SK-N-SH (cell line): ENCODE measurements at regions not wholly inside any gene's neighbourhood (a gene's known extent, or its start where the extent isn't known, plus 50 kb on each side); places are given as distances from the start of the nearest gene placed in this dataset.

Experiments
- CTCF ChIA-PET: fragments of 300-600, 350-600 bp; formaldehyde crosslinking; extraction: SDS; loops from one replicate; lab custom pipeline; 2021; lab: Yijun Ruan, JAX
- POLR2A ChIA-PET: fragments of 350-600 bp; sonication (Branson Sonifier 250); formaldehyde crosslinking; extraction: SDS; loops from one replicate; lab custom pipeline; 2020; ENCODE audit warnings: antibody characterized with exemption, inconsistent platforms; lab: Yijun Ruan, JAX
- DNase-seq: peaks from one replicate; pipeline ENCODE4 v3.0.0; 2012
- H2AFZ ChIP-seq: fragments of 200-600 bp; sonication (generic); 2 replicates; pipeline ENCODE4 v1.8.1; 2016; ENCODE audit warnings: antibody characterized with exemption, mild to moderate bottlenecking, low read depth
- H3F3A ChIP-seq: fragments of 200-600 bp; sonication (generic); replicated peaks from 2 replicates; pipeline ENCODE3; 2016; ENCODE audit warnings: antibody characterized with exemption, mild to moderate bottlenecking; ENCODE audit not compliant: insufficient read depth
- H3K27ac ChIP-seq, 2 experiments: fragments of 200-500 bp in 1 of 2; fragments of 200-600 bp in 1 of 2; sonication (Bioruptor generic) in 1 of 2; sonication (generic), shearing (Covaris generic) in 1 of 2; 2 replicates each; pipeline versions ENCODE4 v1.5.1 to v1.6.1; 2014 to 2016; ENCODE audit warnings: low read depth in 2 of 2, inconsistent platforms in 1 of 2, low read length in 1 of 2, mild to moderate bottlenecking in 1 of 2, mixed read lengths in 1 of 2
- H3K27me3 ChIP-seq: fragments of 200-600 bp; sonication (generic), shearing (Covaris generic); 2 replicates; pipeline ENCODE4 v1.6.1; 2016; ENCODE audit warnings: mixed run types; ENCODE audit not compliant: insufficient read depth
- H3K36me3 ChIP-seq, 2 experiments: fragments of 200-500 bp in 1 of 2; fragments of 200-600 bp in 1 of 2; sonication (Bioruptor generic) in 1 of 2; sonication (generic) in 1 of 2; replicated peaks in 1 of 2; 2 replicates each; pipeline versions ENCODE3 to v1.5.1; 2014 to 2016; ENCODE audit warnings: low read length in 1 of 2, mild to moderate bottlenecking in 1 of 2; ENCODE audit not compliant: insufficient read depth in 2 of 2, control insufficient read depth in 1 of 2
- H3K4me1 ChIP-seq, 2 experiments: fragments of 200-500 bp in 1 of 2; fragments of 200-600 bp in 1 of 2; sonication (Bioruptor generic) in 1 of 2; sonication (generic), shearing (Covaris generic) in 1 of 2; 2 replicates each; pipeline versions ENCODE4 v1.5.1 to v1.6.1; 2014 to 2016; ENCODE audit warnings: low read depth in 1 of 2, low read length in 1 of 2, mixed run types in 1 of 2; ENCODE audit not compliant: insufficient read depth in 2 of 2, control insufficient read depth in 1 of 2
- H3K4me2 ChIP-seq: fragments of 200-600 bp; sonication (generic), shearing (Covaris generic); 2 replicates; pipeline ENCODE4 v1.6.1; 2017; ENCODE audit warnings: mixed run types
- H3K4me3 ChIP-seq, 2 experiments: fragments of 200-500 bp in 1 of 2; fragments of 200-600 bp in 1 of 2; sonication (Bioruptor generic) in 1 of 2; sonication (generic), shearing (Covaris generic) in 1 of 2; 2 replicates each; pipeline versions ENCODE4 v1.5.1 to v1.8.1; 2014 to 2016; ENCODE audit warnings: low read depth in 2 of 2, inconsistent platforms in 1 of 2, low read length in 1 of 2, mild to moderate bottlenecking in 1 of 2, mixed read lengths in 1 of 2, moderate library complexity in 1 of 2
- H3K79me2 ChIP-seq: fragments of 200-600 bp; sonication (generic); 2 replicates; pipeline ENCODE4 v1.8.1; 2017; ENCODE audit warnings: mild to moderate bottlenecking; ENCODE audit not compliant: insufficient read depth
- H3K9ac ChIP-seq: fragments of 200-600 bp; sonication (generic); 2 replicates; pipeline ENCODE4 v1.6.1; 2017; ENCODE audit warnings: mixed run types
- H3K9me2 ChIP-seq: fragments of 200-600 bp; sonication (generic); 2 replicates; pipeline ENCODE4 v1.6.1; 2017; ENCODE audit warnings: mixed run types
- H3K9me3 ChIP-seq: fragments of 200-600 bp; sonication (generic); 2 replicates; pipeline ENCODE4 v1.6.1; 2017; ENCODE audit warnings: mixed run types, mild to moderate bottlenecking, moderate library complexity
- H4K20me1 ChIP-seq: fragments of 200-600 bp; sonication (generic); 2 replicates; pipeline ENCODE4 v1.6.1; 2017; ENCODE audit warnings: mild to moderate bottlenecking, mixed run types; ENCODE audit not compliant: insufficient read depth
- CTCF ChIP-seq: fragments of 200-600 bp; sonication (generic); IDR thresholded peaks from 2 replicates; pipeline ENCODE4 v1.6.1; 2017; ENCODE audit warnings: antibody characterized with exemption, mild to moderate bottlenecking, moderate library complexity
- ELF1 ChIP-seq: IDR thresholded peaks from 2 replicates; pipeline ENCODE4 v1.4.0; 2012
- EP300 ChIP-seq, 2 experiments: IDR thresholded peaks; 2 replicates each; pipeline versions ENCODE4 v1.4.0 to v1.6.1; 2012; ENCODE audit warnings: borderline replicate concordance in 1 of 2, low read depth in 1 of 2, low read length in 1 of 2
- FOXJ3 ChIP-seq: sonication (generic); formaldehyde crosslinking; IDR thresholded peaks from 2 replicates; pipeline ENCODE4 v1.5.1; 2020; ENCODE audit warnings: mild to moderate bottlenecking, missing genetic modification reagents
- IRF3 ChIP-seq: fragments of 150-350 bp; IDR thresholded peaks from 2 replicates; pipeline ENCODE4 v1.6.1; 2016; ENCODE audit warnings: mild to moderate bottlenecking, low read depth, low read length
- MXI1 ChIP-seq: IDR thresholded peaks from 2 replicates; pipeline ENCODE4 v1.6.1; 2012; ENCODE audit warnings: mild to moderate bottlenecking, low read depth, low read length, improper control_type of control experiment
- NRF1 ChIP-seq: IDR thresholded peaks from 2 replicates; pipeline ENCODE4 v1.6.1; 2012; ENCODE audit warnings: low read depth, mild to moderate bottlenecking, low read length
- POLR2AphosphoS5 ChIP-seq: IDR thresholded peaks from 2 replicates; pipeline ENCODE4 v1.6.1; 2012; ENCODE audit warnings: low read depth, low read length
- RCOR1 ChIP-seq: fragments of 150-350 bp; IDR thresholded peaks from 2 replicates; pipeline ENCODE4 v1.6.1; 2017; ENCODE audit warnings: antibody characterized with exemption, low read length
- REST ChIP-seq: IDR thresholded peaks from 2 replicates; pipeline ENCODE4 v1.6.1; 2012; ENCODE audit warnings: mild to moderate bottlenecking, low read depth, low read length, moderate library complexity
- TEAD4 ChIP-seq: IDR thresholded peaks from 2 replicates; pipeline ENCODE4 v1.4.0; 2012; ENCODE audit warnings: mild to moderate bottlenecking, borderline replicate concordance; ENCODE audit not compliant: insufficient read depth
- USF1 ChIP-seq: IDR thresholded peaks from 2 replicates; pipeline ENCODE4 v1.4.0; 2012; ENCODE audit warnings: low read depth, borderline replicate concordance
- WGBS: methylation state at CpG from one replicate; pipeline ENCODE4 v1.1.6; 2017; ENCODE audit warnings: low lambda C conversion rate; 5-methylcytosine and 5-hydroxymethylcytosine counted together
- TF ChIP-seq, protein P1 (sequence below): IDR thresholded peaks from 2 replicates; pipeline ENCODE4 v1.4.0; 2012; ENCODE audit warnings: low read depth

- TF ChIP-seq USF1 (no peak), ELF1 (no peak), MXI1 (no peak), RCOR1 (no peak), FOXJ3 (CRISPR knock-in tag) (no peak), EP300 (IDR thresholded peaks at IDR 0.05; ENCODE audit: borderline replicate concordance in 1 of 2, low read depth in 1 of 2, low read length in 1 of 2) (no peak), POLR2AphosphoS5 (no peak), IRF3 (no peak)
- TF ChIP-seq, protein P1, sequence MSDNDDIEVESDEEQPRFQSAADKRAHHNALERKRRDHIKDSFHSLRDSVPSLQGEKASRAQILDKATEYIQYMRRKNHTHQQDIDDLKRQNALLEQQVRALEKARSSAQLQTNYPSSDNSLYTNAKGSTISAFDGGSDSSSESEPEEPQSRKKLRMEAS = no peak
Measured at GRCh38 chr17:5872831-5873230, 197.3 kb upstream of the WSCD1 start (continued).

DNA sequence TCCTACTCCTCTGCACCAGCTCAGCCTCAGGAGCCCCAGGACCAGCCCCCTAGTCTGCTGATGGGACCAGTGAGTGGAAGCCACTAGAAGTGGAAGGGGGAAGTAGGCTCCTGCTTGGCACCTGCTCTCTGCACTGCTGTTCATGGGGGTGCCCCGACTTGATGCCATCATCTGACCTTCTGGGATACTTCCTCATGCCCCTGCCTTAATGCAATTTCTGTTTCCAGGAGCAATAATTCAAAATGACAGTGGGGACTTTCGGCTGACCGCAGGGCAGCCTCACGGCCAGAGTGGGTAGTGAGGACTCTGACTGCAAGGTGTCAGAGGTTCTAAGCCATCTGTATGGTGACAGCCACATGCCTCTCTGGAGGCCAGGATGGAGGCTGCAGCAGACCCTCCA lies 196.4 kb upstream of the WSCD1 start:
- CTCF ChIA-PET = no interaction called here
- H2AFZ ChIP-seq = no peak overlapping the region
- no peak overlapping the region for H3K4me3 ChIP-seq
- H3K79me2 ChIP-seq = no peaks in the 10 kb centered on the region
- H3K4me1 ChIP-seq = no peaks in the 10 kb centered on the region
- H3K9ac ChIP-seq = no peak overlapping the region
- H3K27ac ChIP-seq = no peak overlapping the region
- H3K4me2 ChIP-seq = no peak overlapping the region
- no peak for TF ChIP-seq CTCF
- no peak for TF ChIP-seq ELF1
- TF ChIP-seq TEAD4 = no peak
- no peak for TF ChIP-seq NRF1
- TF ChIP-seq RCOR1 = no peak
- TF ChIP-seq USF1 = no peak
- no peak for TF ChIP-seq REST
- TF ChIP-seq EP300 (IDR thresholded peaks at IDR 0.05; ENCODE audit: borderline replicate concordance in 1 of 2, low read depth in 1 of 2, low read length in 1 of 2) = no peak
- H3K36me3 ChIP-seq = no peaks in the 10 kb centered on the region
- H3K27me3 ChIP-seq = peaks cover 40% of the 10 kb centered on the region
- no peaks in the 10 kb centered on the region for H4K20me1 ChIP-seq
- H3K9me2 ChIP-seq = no peaks in the 10 kb centered on the region
- DNase-seq = no peak
- 13% methylated on average over 4 of the region's 4 CpGs for WGBS
- no peaks in the 10 kb centered on the region for H3K9me3 ChIP-seq
- H3F3A ChIP-seq = no peaks in the 10 kb centered on the region
- POLR2A ChIA-PET = no interaction called here
